ENCODE measurements at regions not wholly inside any gene's neighbourhood (a gene's known extent, or its start where the extent isn't known, plus 50 kb on each side); places are given as distances from the start of the nearest gene placed in this dataset.
"Not testable (repeated sequence)": the region's sequence is repeated elsewhere in the genome, so short reads cannot be mapped to it uniquely, and the experiment has no call there.

- ATAC-seq (ENCODE audit: low FRiP score in 2 of 2): no peak
- H3K36me3 ChIP-seq: no peaks in the 10 kb centered on the region
- H3K27me3 ChIP-seq: no peaks in the 10 kb centered on the region
- TF ChIP-seq, protein P1, sequence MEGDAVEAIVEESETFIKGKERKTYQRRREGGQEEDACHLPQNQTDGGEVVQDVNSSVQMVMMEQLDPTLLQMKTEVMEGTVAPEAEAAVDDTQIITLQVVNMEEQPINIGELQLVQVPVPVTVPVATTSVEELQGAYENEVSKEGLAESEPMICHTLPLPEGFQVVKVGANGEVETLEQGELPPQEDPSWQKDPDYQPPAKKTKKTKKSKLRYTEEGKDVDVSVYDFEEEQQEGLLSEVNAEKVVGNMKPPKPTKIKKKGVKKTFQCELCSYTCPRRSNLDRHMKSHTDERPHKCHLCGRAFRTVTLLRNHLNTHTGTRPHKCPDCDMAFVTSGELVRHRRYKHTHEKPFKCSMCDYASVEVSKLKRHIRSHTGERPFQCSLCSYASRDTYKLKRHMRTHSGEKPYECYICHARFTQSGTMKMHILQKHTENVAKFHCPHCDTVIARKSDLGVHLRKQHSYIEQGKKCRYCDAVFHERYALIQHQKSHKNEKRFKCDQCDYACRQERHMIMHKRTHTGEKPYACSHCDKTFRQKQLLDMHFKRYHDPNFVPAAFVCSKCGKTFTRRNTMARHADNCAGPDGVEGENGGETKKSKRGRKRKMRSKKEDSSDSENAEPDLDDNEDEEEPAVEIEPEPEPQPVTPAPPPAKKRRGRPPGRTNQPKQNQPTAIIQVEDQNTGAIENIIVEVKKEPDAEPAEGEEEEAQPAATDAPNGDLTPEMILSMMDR (IDR thresholded peaks at IDR 0.05): no peak
- TF ChIP-seq POLR2AphosphoS5 (IDR thresholded peaks at IDR 0.05) (no peak), POLR2A (IDR thresholded peaks at IDR 0.05) (no peak), EP300 (IDR thresholded peaks at IDR 0.05) (no peak)
- no peaks in the 10 kb centered on the region for H3K4me1 ChIP-seq
- H3K27ac ChIP-seq: no peak overlapping the region
- WGBS, 2 donors: 93 to 98% methylated on average over 3 of the region's 3 CpGs
- DNase-seq: no peak
- no peaks in the 10 kb centered on the region for H3K9me3 ChIP-seq
- no peak overlapping the region for H3K4me3 ChIP-seq
Measured at GRCh38 chr5:127216898-127217675, 73.5 kb upstream of the MEGF10 start.

- not testable (repeated sequence) for H3K27me3 ChIP-seq; H3K4me3 ChIP-seq; H3K36me3 ChIP-seq; H3K27ac ChIP-seq; ATAC-seq (ENCODE audit: low FRiP score in 2 of 2); H3K9me3 ChIP-seq; H3K4me1 ChIP-seq; DNase-seq
- 36 to 45% methylated on average over 1 of the region's 1 CpG for WGBS, 2 donors
Measured at GRCh38 chr5:127221936-127222335, 68.7 kb upstream of the MEGF10 start.

DNA sequence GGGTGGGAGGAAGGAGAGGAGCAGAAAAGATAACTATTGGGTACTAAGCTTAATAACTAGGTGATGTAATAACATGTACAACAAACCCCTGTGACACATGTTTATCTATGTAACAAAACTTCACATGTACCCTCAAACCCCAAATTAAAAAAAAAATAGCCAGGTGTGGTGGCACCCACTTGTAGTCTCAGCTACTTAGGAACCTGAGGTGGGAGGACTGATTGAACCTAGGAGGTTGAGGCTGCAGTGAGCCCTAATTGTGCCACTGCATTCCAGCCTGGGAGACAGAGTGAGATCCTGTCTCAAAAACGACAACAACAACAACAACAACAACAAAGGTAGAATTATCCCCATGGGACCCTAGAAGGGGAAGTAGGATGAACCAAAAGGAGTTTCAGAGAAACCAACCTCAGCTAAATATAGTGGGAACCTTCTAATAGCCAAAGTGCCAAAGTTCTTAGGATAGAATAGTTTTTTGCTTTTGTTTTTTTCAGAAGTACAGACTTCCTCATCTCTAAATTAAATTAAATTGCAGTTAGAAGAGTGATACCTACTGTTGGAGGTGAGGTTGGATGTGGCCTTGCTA lies 67.9 kb upstream of the MEGF10 start:
- not testable (repeated sequence) for H3K27ac ChIP-seq; H3K9me3 ChIP-seq; H3K4me3 ChIP-seq; H3K4me1 ChIP-seq; H3K36me3 ChIP-seq; ATAC-seq (ENCODE audit: low FRiP score in 2 of 2); DNase-seq; H3K27me3 ChIP-seq
- WGBS, 2 donors: 80 to 87% methylated on average over 1 of the region's 1 CpG

GRCh38 chr5:127223256-127223974 lies 67.2 kb upstream of the MEGF10 start:
- DNase-seq (no peak), ATAC-seq (ENCODE audit: low FRiP score in 2 of 2) (peak in 1 of 2 donors; percentile 43)
- H3K9me3 ChIP-seq: no peaks in the 10 kb centered on the region
- H3K4me3 ChIP-seq: no peak overlapping the region
- no peaks in the 10 kb centered on the region for H3K36me3 ChIP-seq
- no peak overlapping the region for H3K27ac ChIP-seq
- H3K27me3 ChIP-seq: no peaks in the 10 kb centered on the region
- WGBS, 2 donors: 57 to 76% methylated on average over 6 of the region's 6 CpGs
- TF ChIP-seq EP300 (IDR thresholded peaks at IDR 0.05) (no peak), POLR2AphosphoS5 (IDR thresholded peaks at IDR 0.05) (no peak), POLR2A (IDR thresholded peaks at IDR 0.05) (no peak)
- TF ChIP-seq, protein P1 (IDR thresholded peaks at IDR 0.05): no peak
- no peaks in the 10 kb centered on the region for H3K4me1 ChIP-seq

- Histone ChIP-seq H3K27me3 (no peaks in the 10 kb centered on the region), H3K4me1 (peaks cover 5 to 17% (median 5%) of the 10 kb centered on the region in 4 donors), H3K9me3 (no peaks in the 10 kb centered on the region), H3K27ac (no peak overlapping the region), H3K4me3 (no peak overlapping the region), H3K36me3 (no peaks in the 10 kb centered on the region)
- no peak for ATAC-seq (ENCODE audit: low FRiP score in 2 of 2)
- WGBS, 2 donors: 91 to 93% methylated on average over 4 of the region's 4 CpGs
- TF ChIP-seq POLR2AphosphoS5 (IDR thresholded peaks at IDR 0.05) (no peak), POLR2A (IDR thresholded peaks at IDR 0.05) (no peak), EP300 (IDR thresholded peaks at IDR 0.05) (no peak)
- TF ChIP-seq, protein P1 (IDR thresholded peaks at IDR 0.05): no peak
- no peak for DNase-seq
Measured at GRCh38 chr5:127227881-127228280, 62.7 kb upstream of the MEGF10 start.

Data from upper lobe of left lung (tissue), 6 donors.